Trophoblast cell (in vitro differentiated cells and primary cell): ENCODE measurements at regions not wholly inside any gene's neighbourhood (a gene's known extent, or its start where the extent isn't known, plus 50 kb on each side); places are given as distances from the start of the nearest gene placed in this dataset.
"Not testable (repeated sequence)": the region's sequence is repeated elsewhere in the genome, so short reads cannot be mapped to it uniquely, and the experiment has no call there.

Experiments used
- DNase-seq, 2 donors: peaks; one replicate each; pipeline ENCODE4 v3.0.0-alpha.2; 2016
- H2AFZ ChIP-seq: 2 replicates; pipeline ENCODE4 v1.6.1; 2013; ENCODE audit warnings: low read length, moderate library complexity, mild to moderate bottlenecking; ENCODE audit not compliant: insufficient read depth, poor library complexity
- H2AK5ac ChIP-seq: 2 replicates; pipeline ENCODE4 v1.6.1; 2013; ENCODE audit warnings: mild to moderate bottlenecking, low read length
- H2BK120ac ChIP-seq: 2 replicates; pipeline ENCODE4 v1.6.1; 2013; ENCODE audit warnings: low read length, mild to moderate bottlenecking, moderate library complexity; ENCODE audit not compliant: insufficient read depth, poor library complexity
- H2BK12ac ChIP-seq: 2 replicates; pipeline ENCODE4 v1.6.1; 2013; ENCODE audit warnings: mild to moderate bottlenecking, low read length, moderate library complexity
- H2BK5ac ChIP-seq: 2 replicates; pipeline ENCODE4 v1.6.1; 2013; ENCODE audit warnings: low read length, low read depth, moderate library complexity, mild to moderate bottlenecking; ENCODE audit not compliant: poor library complexity
- H3K14ac ChIP-seq: 2 replicates; pipeline ENCODE4 v1.6.1; 2013; ENCODE audit warnings: mild to moderate bottlenecking, low read length
- H3K18ac ChIP-seq: 2 replicates; pipeline ENCODE4 v1.6.1; 2013; ENCODE audit warnings: mild to moderate bottlenecking, low read length
- H3K23ac ChIP-seq: 2 replicates; pipeline ENCODE4 v1.6.1; 2013; ENCODE audit warnings: low read length
- H3K27ac ChIP-seq: 2 replicates; pipeline ENCODE4 v1.5.1; 2013; ENCODE audit warnings: low read depth, mild to moderate bottlenecking, inconsistent platforms, low read length, moderate library complexity
- H3K27me3 ChIP-seq: 2 replicates; pipeline ENCODE4 v1.6.1; 2013; ENCODE audit warnings: inconsistent platforms, mild to moderate bottlenecking, low read length, moderate library complexity; ENCODE audit not compliant: insufficient read depth
- H3K36me3 ChIP-seq, 2 experiments: 1 replicate in 1 of 2; 2 replicates in 1 of 2; pipeline ENCODE4 v1.6.1; 2013; ENCODE audit warnings: low read length in 2 of 2, mild to moderate bottlenecking in 2 of 2, moderate library complexity in 1 of 2; ENCODE audit not compliant: insufficient read depth in 2 of 2, control insufficient read depth in 1 of 2
- H3K4ac ChIP-seq: 2 replicates; pipeline ENCODE4 v1.6.1; 2013; ENCODE audit warnings: low read depth, mild to moderate bottlenecking, low read length, moderate library complexity
- H3K4me1 ChIP-seq, 2 experiments: 1 replicate in 1 of 2; 2 replicates in 1 of 2; pipeline ENCODE4 v1.6.1; 2013; ENCODE audit warnings: low read length in 2 of 2, mild to moderate bottlenecking in 2 of 2, moderate library complexity in 1 of 2; ENCODE audit not compliant: insufficient read depth in 2 of 2, control insufficient read depth in 1 of 2
- H3K4me2 ChIP-seq: 2 replicates; pipeline ENCODE4 v1.6.1; 2013; ENCODE audit warnings: inconsistent platforms, mild to moderate bottlenecking, low read length, moderate library complexity
- H3K4me3 ChIP-seq: 2 replicates; pipeline ENCODE4 v1.5.1; 2013; ENCODE audit warnings: mild to moderate bottlenecking, low read depth, low read length, inconsistent platforms
- H3K79me1 ChIP-seq: one replicate; pipeline ENCODE4 v1.6.1; 2013; ENCODE audit warnings: low read length
- H3K79me2 ChIP-seq: 2 replicates; pipeline ENCODE4 v1.6.1; 2013; ENCODE audit warnings: low read length, mild to moderate bottlenecking; ENCODE audit not compliant: control insufficient read depth, insufficient read depth, poor library complexity
- H3K9ac ChIP-seq: 2 replicates; pipeline ENCODE4 v1.6.1; 2013; ENCODE audit warnings: mild to moderate bottlenecking, low read length
- H3K9me3 ChIP-seq: 2 replicates; pipeline ENCODE4 v1.6.1; 2013; ENCODE audit warnings: low read depth, mild to moderate bottlenecking, control low read depth, inconsistent platforms, low read length; ENCODE audit not compliant: insufficient read depth
- H4K12ac ChIP-seq: 2 replicates; pipeline ENCODE4 v1.6.1; 2013; ENCODE audit warnings: low read depth, mild to moderate bottlenecking, low read length, moderate library complexity
- H4K8ac ChIP-seq: 2 replicates; pipeline ENCODE4 v1.6.1; 2013; ENCODE audit warnings: low read depth, mild to moderate bottlenecking, low read length, moderate library complexity
- H4K91ac ChIP-seq: one replicate; pipeline ENCODE4 v1.6.1; 2013; ENCODE audit warnings: low read depth, mild to moderate bottlenecking, low read length, moderate library complexity
- WGBS: extraction: QIAGEN DNeasy Blood & Tissue Kit; methylation state at CpG from one replicate; pipeline ENCODE4 v1.1.7; 2013; ENCODE audit warnings: missing lambda C conversion rate; ENCODE audit not compliant: insufficient read length, insufficient coverage; ENCODE audit errors: extremely low coverage; 5-methylcytosine and 5-hydroxymethylcytosine counted together

DNA sequence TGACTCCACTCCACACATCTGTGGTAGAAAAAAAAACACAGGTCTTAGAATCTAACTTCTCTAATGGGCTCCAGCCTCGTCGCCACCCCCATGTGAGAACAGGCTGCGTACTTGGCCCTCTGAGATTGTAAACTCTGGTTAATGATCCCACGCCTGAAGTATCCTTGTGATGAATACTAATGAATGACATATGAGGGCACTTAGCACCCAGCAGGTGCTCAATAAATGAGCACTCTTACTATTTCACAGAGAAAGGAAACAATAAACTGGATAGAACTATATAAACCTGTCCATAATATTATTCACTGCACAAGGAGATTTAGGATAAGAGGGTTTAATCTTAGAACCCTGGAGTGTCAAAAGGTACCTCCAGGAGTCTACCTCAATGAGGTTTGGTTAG lies 310.1 kb upstream of the HNRNPA3 start:
- Histone ChIP-seq H3K79me1 (no peaks in the 10 kb centered on the region), H3K4me1 (no peaks in the 10 kb centered on the region), H3K14ac (no peak overlapping the region), H3K9ac (no peak overlapping the region), H4K8ac (no peak overlapping the region), H3K36me3 (no peaks in the 10 kb centered on the region), H2BK5ac (no peak overlapping the region), H4K12ac (no peak overlapping the region), H2AK5ac (no peak overlapping the region), H2BK12ac (no peak overlapping the region), H3K27ac (no peak overlapping the region), H3K27me3 (no peaks in the 10 kb centered on the region), H3K79me2 (no peaks in the 10 kb centered on the region), H3K4ac (no peak overlapping the region), H3K18ac (no peak overlapping the region), H2BK120ac (no peak overlapping the region), H2AFZ (no peak overlapping the region), H4K91ac (no peak overlapping the region), H3K23ac (no peak overlapping the region), H3K9me3 (no peaks in the 10 kb centered on the region), H3K4me3 (no peak overlapping the region), H3K4me2 (no peak overlapping the region)
- no peak for DNase-seq
- WGBS: no CpG with 5 or more reads among the region's 4 CpGs

DNA sequence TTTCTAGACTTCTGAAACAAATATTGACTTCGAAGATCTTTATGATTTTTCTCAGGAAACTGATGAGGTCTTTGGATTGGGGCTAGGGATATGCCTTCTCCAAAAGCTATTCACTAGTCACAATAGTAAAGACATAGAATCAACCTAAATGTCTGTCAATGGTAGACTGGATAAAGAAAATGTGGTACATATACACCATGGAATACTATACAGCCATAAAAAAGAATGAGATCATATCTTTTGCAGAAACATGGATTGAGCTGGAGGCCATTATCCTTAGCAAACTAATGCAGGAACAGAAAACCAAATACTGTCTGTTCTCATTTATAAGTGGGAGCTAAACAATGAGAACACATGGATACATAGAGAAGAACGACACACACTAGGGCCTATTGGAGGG lies 308.5 kb upstream of the HNRNPA3 start:
- H2BK120ac ChIP-seq, H3K27ac ChIP-seq, H3K27me3 ChIP-seq, H3K4me1 ChIP-seq, H4K12ac ChIP-seq, H3K79me1 ChIP-seq, H3K9me3 ChIP-seq, H2BK12ac ChIP-seq, H3K9ac ChIP-seq, H3K4me2 ChIP-seq, H3K4ac ChIP-seq, H3K23ac ChIP-seq, H3K14ac ChIP-seq, H4K91ac ChIP-seq, DNase-seq, H2AFZ ChIP-seq, H4K8ac ChIP-seq, H2BK5ac ChIP-seq, H2AK5ac ChIP-seq, H3K4me3 ChIP-seq, H3K18ac ChIP-seq, H3K79me2 ChIP-seq, H3K36me3 ChIP-seq: not testable (repeated sequence)
- WGBS: no CpG with 5 or more reads among the region's 2 CpGs

DNA sequence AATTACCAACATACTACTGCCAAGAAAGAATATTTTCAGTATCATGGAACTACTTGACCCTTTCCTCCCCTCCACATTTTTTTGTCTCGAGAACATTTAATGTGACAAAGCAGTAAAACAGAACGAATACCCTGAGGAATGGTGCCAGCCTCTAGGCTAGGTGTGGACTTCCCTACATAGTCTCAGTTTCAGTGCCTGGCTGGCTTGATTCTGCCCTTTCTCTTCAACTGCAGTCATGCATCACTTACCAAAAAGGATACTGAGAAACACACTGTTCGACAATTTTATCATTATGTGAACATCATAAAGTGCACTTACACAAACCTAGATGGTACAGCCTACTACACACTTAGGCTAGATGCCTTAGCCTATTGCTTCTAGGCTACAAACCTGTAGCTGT lies 305.3 kb upstream of the HNRNPA3 start:
- H3K9me3 ChIP-seq: no peaks in the 10 kb centered on the region
- H2BK5ac ChIP-seq: no peak overlapping the region
- H2BK12ac ChIP-seq: no peak overlapping the region
- no peak overlapping the region for H4K8ac ChIP-seq
- H3K23ac ChIP-seq: no peak overlapping the region
- H3K27ac ChIP-seq: no peak overlapping the region
- H3K4me1 ChIP-seq: no peaks in the 10 kb centered on the region
- no peak overlapping the region for H3K4ac ChIP-seq
- no peak overlapping the region for H3K9ac ChIP-seq
- H2AK5ac ChIP-seq: no peak overlapping the region
- H2BK120ac ChIP-seq: no peak overlapping the region
- H3K27me3 ChIP-seq: no peaks in the 10 kb centered on the region
- no peaks in the 10 kb centered on the region for H3K79me2 ChIP-seq
- no peak overlapping the region for H3K4me3 ChIP-seq
- H4K91ac ChIP-seq: no peak overlapping the region
- DNase-seq: no peak
- H3K14ac ChIP-seq: no peak overlapping the region
- no peak overlapping the region for H3K4me2 ChIP-seq
- no peak overlapping the region for H3K18ac ChIP-seq
- WGBS: no CpG with 5 or more reads among the region's 3 CpGs
- H2AFZ ChIP-seq: no peak overlapping the region
- H4K12ac ChIP-seq: no peak overlapping the region
- H3K79me1 ChIP-seq: no peaks in the 10 kb centered on the region
- no peaks in the 10 kb centered on the region for H3K36me3 ChIP-seq

DNA sequence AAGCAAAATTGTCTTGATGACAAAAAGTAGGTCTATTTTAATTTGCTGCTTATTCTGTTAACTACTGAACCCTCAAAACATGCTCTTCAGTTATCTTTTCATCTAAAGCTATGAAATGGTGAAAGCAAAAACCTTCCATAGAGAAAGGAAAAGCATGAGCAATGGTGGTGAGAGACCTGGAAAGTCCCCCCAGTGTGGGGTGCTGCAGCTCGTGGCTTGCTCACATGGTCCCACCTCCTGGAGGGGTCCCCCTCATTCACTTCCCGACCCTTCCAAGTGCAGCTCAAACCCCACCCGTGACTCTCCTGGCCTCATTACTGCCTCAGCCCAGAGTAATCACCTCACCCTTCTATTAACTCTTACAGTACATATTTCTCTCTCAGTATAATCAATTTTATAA lies 301.8 kb upstream of the HNRNPA3 start:
- Histone ChIP-seq H3K14ac (no peak overlapping the region), H3K4me2 (no peak overlapping the region), H3K79me1 (no peaks in the 10 kb centered on the region), H4K91ac (no peak overlapping the region), H2AK5ac (no peak overlapping the region), H3K9ac (peak overlapping the region; percentile 61), H3K23ac (no peak overlapping the region), H3K36me3 (no peaks in the 10 kb centered on the region), H3K79me2 (no peaks in the 10 kb centered on the region), H3K4me1 (no peaks in the 10 kb centered on the region), H2BK12ac (no peak overlapping the region), H2BK120ac (no peak overlapping the region), H3K9me3 (no peaks in the 10 kb centered on the region), H2AFZ (no peak overlapping the region), H3K4me3 (no peak overlapping the region), H4K12ac (no peak overlapping the region), H3K18ac (no peak overlapping the region), H3K27me3 (no peaks in the 10 kb centered on the region), H3K27ac (no peak overlapping the region), H2BK5ac (no peak overlapping the region), H4K8ac (no peak overlapping the region), H3K4ac (no peak overlapping the region)
- WGBS: no CpG with 5 or more reads among the region's 3 CpGs
- no peak for DNase-seq
